ENCODE measurements at regions not wholly inside any gene's neighbourhood (a gene's known extent, or its start where the extent isn't known, plus 50 kb on each side); places are given as distances from the start of the nearest gene placed in this dataset.

- Histone ChIP-seq H3K36me3 (ENCODE audit: low read depth, low read length) (no peaks in the 10 kb centered on the region), H4K20me1 (ENCODE audit: low read length) (no peaks in the 10 kb centered on the region), H3K4me2 (ENCODE audit: low read length) (no peak overlapping the region), H3K79me2 (ENCODE audit: low read length) (no peaks in the 10 kb centered on the region), H3K27me3 (ENCODE audit: low read length) (no peaks in the 10 kb centered on the region), H3F3A (ENCODE audit: low read length, unreplicated experiment) (no peaks in the 10 kb centered on the region), H3K9ac (ENCODE audit: low read length) (no peak overlapping the region), H3K9me3 (ENCODE audit: low read length) (peaks cover 7% of the 10 kb centered on the region; the same call in 1 of the 2 replicates), H3K4me1 (ENCODE audit: insufficient read depth, low read length) (no peaks in the 10 kb centered on the region), H2AFZ (ENCODE audit: low read length) (no peak overlapping the region), H3K4me3 (ENCODE audit: low read length) (no peak overlapping the region), H3K9me2 (replicated peaks; ENCODE audit: low read length) (no peaks in the 10 kb centered on the region), H3K27ac (ENCODE audit: low read length) (no peak overlapping the region)
- intact Hi-C loops (cut with micrococcal nuclease): no loop called here
- TF ChIP-seq CTCF (conservative IDR thresholded peaks at IDR 0.05; ENCODE audit: low read depth, low read length): no peak
- no peak for TF ChIP-seq EZH2 (IDR thresholded peaks at IDR 0.05; ENCODE audit: low read length, unreplicated experiment)
- no peak for TF ChIP-seq EZH2phosphoT487 (IDR thresholded peaks at IDR 0.05; ENCODE audit: borderline replicate concordance, low read length)
- ChIA-PET POLR2A (ENCODE audit: unreplicated experiment) (no interaction called here), CTCF (no interaction called here)
- no peak for DNase-seq
- no TSS peak for BruUV-seq (replicated peaks)
- no peak for ATAC-seq
These were observed 508.4 kb downstream of the CDH26 start for GRCh38 chr20:60466687-60467022.

- DNase-seq: no peak
- no peaks in the 10 kb centered on the region for H3K79me2 ChIP-seq (ENCODE audit: low read length)
- no TSS peak for BruUV-seq (replicated peaks)
- H3K27me3 ChIP-seq (ENCODE audit: low read length): no peaks in the 10 kb centered on the region
- no peaks in the 10 kb centered on the region for H3K4me1 ChIP-seq (ENCODE audit: insufficient read depth, low read length)
- peaks cover 7% of the 10 kb centered on the region; the same call in 1 of the 2 replicates for H3K9me3 ChIP-seq (ENCODE audit: low read length)
- TF ChIP-seq EZH2 (IDR thresholded peaks at IDR 0.05; ENCODE audit: low read length, unreplicated experiment) (no peak), EZH2phosphoT487 (IDR thresholded peaks at IDR 0.05; ENCODE audit: borderline replicate concordance, low read length) (no peak), CTCF (conservative IDR thresholded peaks at IDR 0.05; ENCODE audit: low read depth, low read length) (no peak)
- no peaks in the 10 kb centered on the region for H3K9me2 ChIP-seq (replicated peaks; ENCODE audit: low read length)
- H3K27ac ChIP-seq (ENCODE audit: low read length): no peak overlapping the region
- H3F3A ChIP-seq (ENCODE audit: low read length, unreplicated experiment): no peaks in the 10 kb centered on the region
- H3K4me3 ChIP-seq (ENCODE audit: low read length): no peak overlapping the region
- no peak for ATAC-seq
- ChIA-PET CTCF (no interaction called here), POLR2A (ENCODE audit: unreplicated experiment) (no interaction called here)
- H3K36me3 ChIP-seq (ENCODE audit: low read depth, low read length): no peaks in the 10 kb centered on the region
- no peak overlapping the region for H3K9ac ChIP-seq (ENCODE audit: low read length)
- no peak overlapping the region for H2AFZ ChIP-seq (ENCODE audit: low read length)
- no peak overlapping the region for H3K4me2 ChIP-seq (ENCODE audit: low read length)
- intact Hi-C loops (cut with micrococcal nuclease): no loop called here
- H4K20me1 ChIP-seq (ENCODE audit: low read length): no peaks in the 10 kb centered on the region
These were observed 508.9 kb downstream of the CDH26 start for GRCh38 chr20:60467078-60467477.

GRCh38 chr20:60467771-60468170 is 509.5 kb downstream of the CDH26 start:
- ChIA-PET CTCF (no interaction called here), POLR2A (ENCODE audit: unreplicated experiment) (no interaction called here)
- TF ChIP-seq EZH2 (IDR thresholded peaks at IDR 0.05; ENCODE audit: low read length, unreplicated experiment) (no peak), CTCF (conservative IDR thresholded peaks at IDR 0.05; ENCODE audit: low read depth, low read length) (no peak)
- Histone ChIP-seq H4K20me1 (ENCODE audit: low read length) (no peaks in the 10 kb centered on the region), H3K27me3 (ENCODE audit: low read length) (no peaks in the 10 kb centered on the region), H3K4me3 (ENCODE audit: low read length) (no peak overlapping the region), H2AFZ (ENCODE audit: low read length) (no peak overlapping the region), H3K9me3 (ENCODE audit: low read length) (peaks cover 7% of the 10 kb centered on the region; the same call in 1 of the 2 replicates), H3K9ac (ENCODE audit: low read length) (no peak overlapping the region), H3K27ac (ENCODE audit: low read length) (no peak overlapping the region), H3K36me3 (ENCODE audit: low read depth, low read length) (no peaks in the 10 kb centered on the region), H3K79me2 (ENCODE audit: low read length) (no peaks in the 10 kb centered on the region), H3F3A (ENCODE audit: low read length, unreplicated experiment) (no peaks in the 10 kb centered on the region), H3K4me1 (ENCODE audit: insufficient read depth, low read length) (no peaks in the 10 kb centered on the region), H3K4me2 (ENCODE audit: low read length) (no peak overlapping the region), H3K9me2 (replicated peaks; ENCODE audit: low read length) (no peaks in the 10 kb centered on the region)
- DNase-seq (no peak), ATAC-seq (no peak)
- intact Hi-C loops (cut with micrococcal nuclease): no loop called here
- no TSS peak for BruUV-seq (replicated peaks)
